ENCODE measurements at regions not wholly inside any gene's neighbourhood (a gene's known extent, or its start where the extent isn't known, plus 50 kb on each side); places are given as distances from the start of the nearest gene placed in this dataset.

GRCh38 chr4:138405934-138406567 lies 163.9 kb upstream of the SLC7A11 start:
- TF ChIP-seq EZH2 (IDR thresholded peaks at IDR 0.05; ENCODE audit: low read length) = no peak
- TF ChIP-seq, protein P1, sequence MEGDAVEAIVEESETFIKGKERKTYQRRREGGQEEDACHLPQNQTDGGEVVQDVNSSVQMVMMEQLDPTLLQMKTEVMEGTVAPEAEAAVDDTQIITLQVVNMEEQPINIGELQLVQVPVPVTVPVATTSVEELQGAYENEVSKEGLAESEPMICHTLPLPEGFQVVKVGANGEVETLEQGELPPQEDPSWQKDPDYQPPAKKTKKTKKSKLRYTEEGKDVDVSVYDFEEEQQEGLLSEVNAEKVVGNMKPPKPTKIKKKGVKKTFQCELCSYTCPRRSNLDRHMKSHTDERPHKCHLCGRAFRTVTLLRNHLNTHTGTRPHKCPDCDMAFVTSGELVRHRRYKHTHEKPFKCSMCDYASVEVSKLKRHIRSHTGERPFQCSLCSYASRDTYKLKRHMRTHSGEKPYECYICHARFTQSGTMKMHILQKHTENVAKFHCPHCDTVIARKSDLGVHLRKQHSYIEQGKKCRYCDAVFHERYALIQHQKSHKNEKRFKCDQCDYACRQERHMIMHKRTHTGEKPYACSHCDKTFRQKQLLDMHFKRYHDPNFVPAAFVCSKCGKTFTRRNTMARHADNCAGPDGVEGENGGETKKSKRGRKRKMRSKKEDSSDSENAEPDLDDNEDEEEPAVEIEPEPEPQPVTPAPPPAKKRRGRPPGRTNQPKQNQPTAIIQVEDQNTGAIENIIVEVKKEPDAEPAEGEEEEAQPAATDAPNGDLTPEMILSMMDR (optimal IDR thresholded peaks at IDR 0.05 in 1 of 3, IDR thresholded peaks at IDR 0.05 in 1 of 3, conservative IDR thresholded peaks at IDR 0.05 in 1 of 3; ENCODE audit: extremely low read depth in 1 of 3, insufficient read depth in 2 of 3, low read length in 3 of 3) = no peak
